Upper lobe of left lung (tissue), 6 donors: ENCODE measurements at regions not wholly inside any gene's neighbourhood (a gene's known extent, or its start where the extent isn't known, plus 50 kb on each side); places are given as distances from the start of the nearest gene placed in this dataset.

Experiments
- ATAC-seq, 2 donors: fragments of 200-7000 bp; cut with Tn5 transposase; one replicate each; pipeline ENCODE4 v1.9.1; 2022; ENCODE audit warnings: mild to moderate bottlenecking in 2 of 2, moderate library complexity in 2 of 2; ENCODE audit not compliant: low FRiP score in 2 of 2
- DNase-seq, 2 donors: peaks; one replicate each; pipeline ENCODE4 v3.0.0-alpha.2; 2019 to 2020
- H3K27ac ChIP-seq, 4 donors: fragments of 200-600 bp; sonication (generic); one replicate each; pipeline ENCODE4 v1.5.1; 2016 to 2019
- H3K27me3 ChIP-seq, 4 donors: fragments of 200-600 bp; sonication (generic); one replicate each; pipeline ENCODE4 v1.5.1; 2017 to 2019
- H3K36me3 ChIP-seq, 4 donors: fragments of 200-600 bp; sonication (generic); one replicate each; pipeline ENCODE4 v1.5.1; 2016 to 2019
- H3K4me1 ChIP-seq, 4 donors: fragments of 200-600 bp; sonication (generic); one replicate each; pipeline ENCODE4 v1.5.1; 2018 to 2019
- H3K4me3 ChIP-seq, 4 donors: fragments of 200-600 bp; sonication (generic); one replicate each; pipeline ENCODE4 v1.5.1; 2017 to 2019; ENCODE audit warnings: mild to moderate bottlenecking in 2 of 4, moderate library complexity in 1 of 4
- H3K9me3 ChIP-seq, 4 donors: fragments of 200-600 bp; sonication (generic); one replicate each; pipeline ENCODE4 v1.5.1; 2018 to 2019
- CTCF ChIP-seq, 6 experiments: fragments of 450-650 bp in 4 of 6; fragments of 200-600 bp in 2 of 6; sonication (generic) in 2 of 6; IDR thresholded peaks; one replicate each; pipeline ENCODE4 v1.5.1; 2016 to 2019; ENCODE audit warnings: antibody characterized with exemption in 6 of 6
- EP300 ChIP-seq, 4 donors: sonication (generic); formaldehyde crosslinking; IDR thresholded peaks; one replicate each; pipeline ENCODE4 v1.5.1; 2017; ENCODE audit warnings: antibody characterized with exemption in 4 of 4, control low read depth in 2 of 4
- POLR2A ChIP-seq, 4 donors: fragments of 450-650 bp; IDR thresholded peaks; one replicate each; pipeline ENCODE4 v1.5.1; 2016 to 2017; ENCODE audit warnings: antibody characterized with exemption in 4 of 4, mild to moderate bottlenecking in 2 of 4
- POLR2AphosphoS5 ChIP-seq, 2 donors: sonication (generic); formaldehyde crosslinking; IDR thresholded peaks; one replicate each; pipeline ENCODE4 v1.5.1; 2017; ENCODE audit warnings: antibody characterized with exemption in 2 of 2
- WGBS, 2 donors: methylation state at CpG; one replicate each; pipeline ENCODE4 v1.1.5; 2017 to 2018; 5-methylcytosine and 5-hydroxymethylcytosine counted together
- donor health status: DM: no; HTN: no; CAD: no; lungs with moderate emphysema.
- donor health status: DM: no; HTN: yes; CAD: no; lungs with severe emphysema.

DNA sequence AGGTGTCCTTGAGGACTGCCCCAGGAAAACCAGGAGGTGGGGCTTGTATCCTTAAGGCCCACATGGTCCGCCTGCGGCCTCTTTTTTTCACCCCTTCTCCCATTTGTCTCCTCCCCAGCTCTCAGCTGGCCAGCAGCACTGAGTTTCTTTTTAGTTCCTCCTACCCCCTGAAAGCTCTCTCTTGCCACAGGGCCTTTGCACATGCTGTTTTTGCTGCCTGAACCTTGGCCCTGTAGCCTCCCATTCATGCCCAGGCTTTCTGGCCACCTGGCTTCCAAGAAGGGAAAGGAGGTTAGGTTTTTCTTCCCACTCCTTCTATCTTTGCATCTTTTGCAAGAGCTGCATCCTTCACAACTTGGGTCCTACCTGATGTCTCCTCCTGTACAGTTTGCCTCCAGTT is 358.1 kb downstream of the VRK1 start:
- no peaks in the 10 kb centered on the region for H3K4me1 ChIP-seq
- no peaks in the 10 kb centered on the region for H3K36me3 ChIP-seq
- 87 to 91% methylated on average over 2 of the region's 2 CpGs for WGBS, 2 donors
- no peak for DNase-seq
- no peak for ATAC-seq
- H3K27ac ChIP-seq: no peak overlapping the region
- no peaks in the 10 kb centered on the region for H3K9me3 ChIP-seq
- no peak overlapping the region for H3K4me3 ChIP-seq
- no peak for TF ChIP-seq POLR2A (IDR thresholded peaks at IDR 0.05)
- no peak for TF ChIP-seq CTCF (IDR thresholded peaks at IDR 0.05)
- TF ChIP-seq EP300 (IDR thresholded peaks at IDR 0.05): no peak
- TF ChIP-seq POLR2AphosphoS5 (IDR thresholded peaks at IDR 0.05): no peak
- H3K27me3 ChIP-seq: no peaks in the 10 kb centered on the region

DNA sequence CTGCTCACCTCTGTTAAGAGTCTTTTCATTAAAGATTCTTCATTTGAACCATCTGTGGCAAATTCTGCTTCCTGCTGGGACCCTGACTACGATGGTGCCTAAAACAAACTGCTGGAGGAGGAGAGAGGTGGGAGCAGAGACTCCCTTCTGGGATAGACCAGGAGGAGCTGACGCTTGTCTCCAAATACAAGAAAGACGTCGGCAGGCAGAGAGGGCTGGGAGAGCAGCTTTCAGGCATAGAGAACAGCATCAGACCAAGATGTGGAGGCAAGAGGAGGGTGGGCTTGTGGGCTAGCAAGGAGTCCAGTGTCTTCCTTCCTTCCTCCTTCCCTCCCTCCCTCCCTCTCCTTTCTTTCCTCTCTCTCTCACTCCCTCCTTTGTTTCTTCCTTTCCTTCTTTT is 358.6 kb downstream of the VRK1 start:
- H3K27ac ChIP-seq: no peak overlapping the region
- 50 to 57% methylated on average over 4 of the region's 4 CpGs for WGBS, 2 donors
- ATAC-seq (no peak), DNase-seq (no peak)
- no peak for TF ChIP-seq POLR2AphosphoS5 (IDR thresholded peaks at IDR 0.05)
- TF ChIP-seq EP300 (IDR thresholded peaks at IDR 0.05): no peak
- no peak for TF ChIP-seq POLR2A (IDR thresholded peaks at IDR 0.05)
- no peak for TF ChIP-seq CTCF (IDR thresholded peaks at IDR 0.05)
- no peaks in the 10 kb centered on the region for H3K9me3 ChIP-seq
- no peak overlapping the region for H3K4me3 ChIP-seq
- H3K27me3 ChIP-seq: no peaks in the 10 kb centered on the region
- no peaks in the 10 kb centered on the region for H3K36me3 ChIP-seq
- H3K4me1 ChIP-seq: no peaks in the 10 kb centered on the region

DNA sequence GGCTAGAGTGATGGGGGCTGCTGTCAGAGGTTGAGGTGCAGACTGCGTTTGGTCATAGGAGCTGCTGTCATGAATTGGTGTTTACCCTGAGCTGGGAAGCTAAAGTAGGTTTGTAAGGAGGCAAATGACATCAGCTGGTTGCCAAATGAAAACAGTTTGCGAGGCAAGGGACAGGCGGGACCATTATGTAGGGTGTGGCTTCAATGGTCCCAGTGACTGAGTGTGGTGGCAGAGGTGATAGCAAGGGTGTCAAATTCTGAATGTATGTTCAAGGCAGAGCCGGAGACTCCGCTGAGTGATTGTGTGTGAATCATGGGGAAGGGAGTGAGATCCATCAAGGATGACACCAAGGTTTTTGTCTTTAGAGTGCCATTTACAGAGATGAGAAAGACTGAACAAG is 359.5 kb downstream of the VRK1 start:
- Histone ChIP-seq H3K36me3 (no peaks in the 10 kb centered on the region), H3K4me3 (no peak overlapping the region), H3K9me3 (no peaks in the 10 kb centered on the region), H3K4me1 (no peaks in the 10 kb centered on the region), H3K27me3 (no peaks in the 10 kb centered on the region), H3K27ac (no peak overlapping the region)
- TF ChIP-seq POLR2AphosphoS5 (IDR thresholded peaks at IDR 0.05): no peak
- no peak for TF ChIP-seq EP300 (IDR thresholded peaks at IDR 0.05)
- no peak for TF ChIP-seq POLR2A (IDR thresholded peaks at IDR 0.05)
- TF ChIP-seq CTCF (IDR thresholded peaks at IDR 0.05): no peak
- ATAC-seq: no peak
- DNase-seq: no peak
- 66 to 80% methylated on average over 5 of the region's 5 CpGs for WGBS, 2 donors

DNA sequence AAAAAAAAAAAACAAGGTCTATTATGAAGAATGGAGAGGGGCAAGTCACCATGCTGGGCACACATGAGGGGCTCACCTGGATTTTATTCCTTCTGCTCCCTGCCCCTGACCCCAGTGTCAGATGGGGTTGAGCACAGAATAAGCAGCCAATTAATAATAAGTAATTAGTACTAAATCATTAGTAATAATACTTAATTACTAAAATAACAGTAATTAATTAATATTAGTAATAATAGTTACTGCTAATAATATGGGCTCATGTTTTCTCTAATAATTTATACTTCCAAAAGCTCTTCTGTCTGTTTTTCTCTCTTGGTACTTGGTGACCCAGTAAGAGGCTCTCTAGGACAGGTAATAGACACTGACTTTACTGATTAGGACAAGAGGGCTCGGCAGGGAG is 360.9 kb downstream of the VRK1 start:
- whole genome bisulfite sequencing, 2 donors: 59 to 92% methylated on average over 1 of the region's 1 CpG
- ATAC-seq (no peak), DNase-seq (no peak)
- TF ChIP-seq POLR2AphosphoS5 (IDR thresholded peaks at IDR 0.05): no peak
- TF ChIP-seq EP300 (IDR thresholded peaks at IDR 0.05): no peak
- TF ChIP-seq CTCF (IDR thresholded peaks at IDR 0.05): no peak
- TF ChIP-seq POLR2A (IDR thresholded peaks at IDR 0.05): no peak
- Histone ChIP-seq H3K27me3 (no peaks in the 10 kb centered on the region), H3K4me3 (no peak overlapping the region), H3K9me3 (no peaks in the 10 kb centered on the region), H3K27ac (no peak overlapping the region), H3K4me1 (no peaks in the 10 kb centered on the region), H3K36me3 (no peaks in the 10 kb centered on the region)

- TF ChIP-seq POLR2A (IDR thresholded peaks at IDR 0.05): no peak
- TF ChIP-seq CTCF (IDR thresholded peaks at IDR 0.05): no peak
- no peak for TF ChIP-seq EP300 (IDR thresholded peaks at IDR 0.05)
- no peak for TF ChIP-seq POLR2AphosphoS5 (IDR thresholded peaks at IDR 0.05)
- no peaks in the 10 kb centered on the region for H3K36me3 ChIP-seq
- H3K27ac ChIP-seq: no peak overlapping the region
- no peak overlapping the region for H3K4me3 ChIP-seq
- no peaks in the 10 kb centered on the region for H3K4me1 ChIP-seq
- 83% methylated on average over 4 of the region's 4 CpGs for WGBS, 2 donors
- ATAC-seq (no peak), DNase-seq (no peak)
- H3K9me3 ChIP-seq: no peaks in the 10 kb centered on the region
- no peaks in the 10 kb centered on the region for H3K27me3 ChIP-seq
Observed at GRCh38 chr14:97159124-97159523, 361.9 kb downstream of the VRK1 start.
